ENCODE measurements at regions not wholly inside any gene's neighbourhood (a gene's known extent, or its start where the extent isn't known, plus 50 kb on each side); places are given as distances from the start of the nearest gene placed in this dataset.

DNA sequence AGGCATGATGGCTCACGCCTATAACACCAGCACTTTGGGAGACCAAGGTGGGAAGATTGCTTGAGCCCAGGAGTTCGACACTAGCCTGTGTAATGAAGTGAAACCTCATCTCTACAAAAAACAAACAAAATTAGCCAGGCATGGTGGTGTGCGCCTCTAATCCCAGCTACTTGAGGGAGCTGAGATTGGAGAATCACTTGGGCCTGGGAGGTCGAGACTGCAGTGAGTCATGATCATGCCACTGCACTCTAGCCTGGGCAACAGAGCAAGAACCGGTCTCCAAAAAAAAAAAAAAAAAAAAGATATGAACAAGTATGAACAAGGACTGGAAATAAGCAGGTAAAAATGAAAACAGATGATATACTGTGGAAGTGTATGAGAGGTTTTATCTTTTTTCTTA is 54.1 kb upstream of the SOX6 start:
- intact Hi-C loops (cut with DNase I; ENCODE audit: low total_unique reads): no loop called here
- Histone ChIP-seq H3K36me3 (no peaks in the 10 kb centered on the region), H3K27me3 (no peaks in the 10 kb centered on the region), H3K4me1 (no peaks in the 10 kb centered on the region), H3K9me3 (no peaks in the 10 kb centered on the region), H3K27ac (no peak overlapping the region), H3K4me3 (no peak overlapping the region)
- DNase-seq (ENCODE audit: low spot score in 2 of 2): no peak
- TF ChIP-seq POLR2AphosphoS5 (IDR thresholded peaks at IDR 0.05) (no peak), CTCF (IDR thresholded peaks at IDR 0.05) (no peak), POLR2A (IDR thresholded peaks at IDR 0.05) (no peak)

- no peaks in the 10 kb centered on the region for H3K9me3 ChIP-seq
- no peak overlapping the region for H3K4me3 ChIP-seq
- no peak overlapping the region for H3K27ac ChIP-seq
- TF ChIP-seq POLR2A (IDR thresholded peaks at IDR 0.05) (no peak), CTCF (IDR thresholded peaks at IDR 0.05) (no peak), POLR2AphosphoS5 (IDR thresholded peaks at IDR 0.05) (no peak)
- no peaks in the 10 kb centered on the region for H3K4me1 ChIP-seq
- H3K27me3 ChIP-seq: no peaks in the 10 kb centered on the region
- DNase-seq (ENCODE audit: low spot score in 2 of 2): no peak
- intact Hi-C loops (cut with DNase I; ENCODE audit: low total_unique reads): no loop called here
- no peaks in the 10 kb centered on the region for H3K36me3 ChIP-seq
These were observed 52.3 kb upstream of the SOX6 start for GRCh38 chr11:16408619-16409018.

- Histone ChIP-seq H3K4me3 (no peak overlapping the region), H3K27me3 (no peaks in the 10 kb centered on the region), H3K27ac (no peak overlapping the region), H3K9me3 (no peaks in the 10 kb centered on the region), H3K4me1 (no peaks in the 10 kb centered on the region), H3K36me3 (no peaks in the 10 kb centered on the region)
- TF ChIP-seq POLR2AphosphoS5 (IDR thresholded peaks at IDR 0.05) (no peak), POLR2A (IDR thresholded peaks at IDR 0.05) (no peak), CTCF (IDR thresholded peaks at IDR 0.05) (no peak)
- no peak for DNase-seq (ENCODE audit: low spot score in 2 of 2)
- intact Hi-C loops (cut with DNase I; ENCODE audit: low total_unique reads): no loop called here
These were observed 49.9 kb upstream of the SOX6 start for GRCh38 chr11:16406226-16406625.
